Astrocyte of the spinal cord (primary cell): ENCODE measurements at regions not wholly inside any gene's neighbourhood (a gene's known extent, or its start where the extent isn't known, plus 50 kb on each side); places are given as distances from the start of the nearest gene placed in this dataset.

Experiments used
- DNase-seq: peaks from one replicate; pipeline ENCODE4 v3.0.0; 2011; ENCODE audit warnings: low read depth, low spot score
- H3K4me3 ChIP-seq: 2 replicates; pipeline ENCODE4 v1.5.1; 2011; ENCODE audit warnings: low read depth, mild to moderate bottlenecking, low read length, moderate library complexity
- in situ Hi-C: cut with HindIII; loops from 2 replicates; pipeline ENCODE4 v1.10.0; 2017; ENCODE audit warnings: low sequenced_read_pairs
- TF ChIP-seq, protein P1 (sequence below): IDR thresholded peaks from 2 replicates; pipeline ENCODE4 v1.5.1; 2012; ENCODE audit warnings: low read depth, mild to moderate bottlenecking, low read length, inconsistent platforms

DNA sequence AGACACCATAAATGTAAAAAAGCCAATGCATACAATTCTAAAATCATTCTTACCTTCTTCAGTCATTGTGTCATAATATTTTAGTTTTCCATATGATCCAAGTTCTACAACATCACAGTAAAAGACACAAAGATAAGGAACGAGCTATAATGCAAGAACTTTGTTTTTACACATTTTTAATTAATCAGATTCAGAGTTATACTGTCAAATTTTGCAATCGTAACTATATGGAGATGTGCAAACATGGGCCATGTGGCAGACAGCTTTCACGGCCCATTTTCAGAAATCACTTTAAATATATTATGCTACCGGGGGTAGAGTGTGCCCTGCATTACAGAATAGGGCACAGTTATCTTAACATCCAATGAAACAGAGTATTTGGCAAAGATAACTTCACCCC, 188.4 kb downstream of the ACER2 start:
- no peak for DNase-seq
- H3K4me3 ChIP-seq: no peak overlapping the region
- TF ChIP-seq, protein P1, sequence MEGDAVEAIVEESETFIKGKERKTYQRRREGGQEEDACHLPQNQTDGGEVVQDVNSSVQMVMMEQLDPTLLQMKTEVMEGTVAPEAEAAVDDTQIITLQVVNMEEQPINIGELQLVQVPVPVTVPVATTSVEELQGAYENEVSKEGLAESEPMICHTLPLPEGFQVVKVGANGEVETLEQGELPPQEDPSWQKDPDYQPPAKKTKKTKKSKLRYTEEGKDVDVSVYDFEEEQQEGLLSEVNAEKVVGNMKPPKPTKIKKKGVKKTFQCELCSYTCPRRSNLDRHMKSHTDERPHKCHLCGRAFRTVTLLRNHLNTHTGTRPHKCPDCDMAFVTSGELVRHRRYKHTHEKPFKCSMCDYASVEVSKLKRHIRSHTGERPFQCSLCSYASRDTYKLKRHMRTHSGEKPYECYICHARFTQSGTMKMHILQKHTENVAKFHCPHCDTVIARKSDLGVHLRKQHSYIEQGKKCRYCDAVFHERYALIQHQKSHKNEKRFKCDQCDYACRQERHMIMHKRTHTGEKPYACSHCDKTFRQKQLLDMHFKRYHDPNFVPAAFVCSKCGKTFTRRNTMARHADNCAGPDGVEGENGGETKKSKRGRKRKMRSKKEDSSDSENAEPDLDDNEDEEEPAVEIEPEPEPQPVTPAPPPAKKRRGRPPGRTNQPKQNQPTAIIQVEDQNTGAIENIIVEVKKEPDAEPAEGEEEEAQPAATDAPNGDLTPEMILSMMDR: no peak
- in situ Hi-C loops: no loop called here

DNA sequence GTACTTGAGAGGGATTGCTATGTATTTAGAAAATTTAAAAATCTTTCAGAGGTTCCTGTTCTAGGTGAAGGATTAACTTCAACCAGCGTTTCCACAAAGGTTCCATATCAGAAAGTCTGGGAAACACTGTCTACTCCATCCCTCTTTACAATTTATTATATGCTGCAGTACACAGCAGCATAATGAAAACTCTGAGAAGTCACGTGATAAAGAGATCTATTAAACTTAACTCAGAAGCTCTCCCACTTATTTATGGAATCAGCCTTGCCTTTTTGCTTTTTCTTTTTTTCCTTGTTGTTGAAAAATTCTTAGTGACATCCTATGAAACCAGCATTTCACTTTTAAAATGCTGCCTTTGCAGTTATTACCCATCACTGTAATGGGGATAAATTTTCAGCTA, 186.2 kb downstream of the ACER2 start:
- in situ Hi-C loops: no loop called here
- H3K4me3 ChIP-seq: no peak overlapping the region
- TF ChIP-seq, protein P1: no peak
- DNase-seq: no peak

DNA sequence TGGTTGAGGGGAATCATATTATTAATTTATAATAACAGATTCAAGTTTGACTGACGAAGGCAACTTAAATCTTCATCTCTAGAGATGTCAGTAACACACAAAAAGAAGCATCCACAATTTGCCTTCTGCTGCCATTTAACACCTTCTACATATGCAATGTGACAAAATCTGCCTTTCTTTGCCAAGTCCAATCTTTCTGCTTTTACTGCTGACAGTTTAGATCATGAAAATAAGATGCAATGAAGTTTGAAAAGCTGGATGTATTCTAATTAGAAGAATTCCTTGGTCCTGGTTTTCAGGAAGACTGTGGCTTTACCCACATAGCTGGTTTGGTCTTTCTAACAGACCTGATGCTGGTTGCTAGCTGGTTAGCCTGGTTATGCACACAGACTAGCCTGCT, 178.9 kb downstream of the ACER2 start:
- DNase-seq: no peak
- H3K4me3 ChIP-seq: no peak overlapping the region
- in situ Hi-C loops: no loop called here
- TF ChIP-seq, protein P1: no peak

DNA sequence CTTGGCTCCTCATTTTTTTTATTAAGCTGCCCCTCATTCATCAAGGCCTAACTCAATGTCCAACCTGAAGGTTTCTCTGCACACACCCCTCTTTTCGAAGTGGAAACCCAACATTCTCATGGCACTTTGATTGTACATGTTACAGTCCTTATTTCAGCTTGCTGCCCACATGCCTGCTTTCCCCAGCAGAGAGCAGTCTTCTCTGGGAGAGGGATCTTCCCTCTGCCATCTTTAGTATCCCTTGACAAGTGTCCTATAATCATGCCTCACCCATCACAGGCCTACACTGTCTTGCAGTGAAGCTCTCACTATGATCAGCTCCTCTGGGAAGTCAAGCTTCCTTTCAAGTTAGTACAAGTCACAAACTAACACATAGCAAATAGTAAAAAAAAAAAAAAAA, 175.1 kb downstream of the ACER2 start:
- H3K4me3 ChIP-seq: no peak overlapping the region
- in situ Hi-C loops: no loop called here
- DNase-seq: no peak
- TF ChIP-seq, protein P1: no peak

DNA sequence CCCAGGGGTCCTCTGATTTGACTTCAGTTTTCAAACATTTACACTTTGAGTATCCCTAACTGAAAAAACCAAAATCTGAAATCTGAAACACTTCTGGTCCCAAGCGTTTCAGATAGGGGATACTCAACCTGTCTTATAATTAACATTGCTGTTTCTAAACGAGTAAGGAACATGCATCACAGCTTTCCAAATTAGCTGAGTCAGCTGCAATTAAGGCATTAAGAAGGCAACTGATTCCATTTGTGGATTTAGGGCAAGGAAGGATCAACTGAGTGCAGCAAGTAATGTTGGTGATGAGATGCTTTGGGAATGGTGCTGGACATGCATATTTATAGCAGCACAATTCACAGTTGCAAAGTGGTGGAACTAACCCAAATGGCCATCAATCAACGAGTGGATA, 168.6 kb downstream of the ACER2 start:
- H3K4me3 ChIP-seq: no peak overlapping the region
- in situ Hi-C loops: no loop called here
- TF ChIP-seq, protein P1: no peak
- no peak for DNase-seq

DNA sequence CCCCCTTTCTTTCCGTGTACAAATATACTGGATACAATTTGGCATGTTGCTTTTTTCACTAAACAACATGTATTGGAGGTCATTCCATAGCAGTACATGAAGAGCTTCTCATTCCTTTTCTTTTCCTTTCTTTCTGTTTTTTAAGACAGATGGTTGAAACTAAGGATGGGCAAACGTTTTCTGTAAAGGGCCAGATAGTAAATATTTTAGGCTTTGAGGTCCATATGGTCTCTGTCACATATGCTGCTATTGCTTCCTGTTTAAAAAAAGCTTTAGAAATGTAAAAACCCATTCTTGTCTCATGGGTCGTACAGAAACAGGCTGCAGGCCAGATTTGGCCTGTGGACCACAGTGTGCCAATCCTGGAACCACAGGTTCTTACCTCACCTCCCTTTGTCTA, 160.1 kb downstream of the ACER2 start:
- in situ Hi-C loops: no loop called here
- H3K4me3 ChIP-seq: no peak overlapping the region
- TF ChIP-seq, protein P1: no peak
- DNase-seq: no peak
